HG02642 (cell line): ENCODE measurements at regions not wholly inside any gene's neighbourhood (a gene's known extent, or its start where the extent isn't known, plus 50 kb on each side); places are given as distances from the start of the nearest gene placed in this dataset.

Source experiments
- ATAC-seq: cut with Tn5 transposase; IDR thresholded peaks from one replicate; pipeline ENCODE4 v1.9.1; 2021; ENCODE audit warnings: mild to moderate bottlenecking; ENCODE audit not compliant: unreplicated experiment, poor library complexity

GRCh38 chr1:168991667-168992475 is 114.6 kb upstream of the ATP1B1 start:
- ATAC-seq = no peak

- ATAC-seq = no peak
Observed at GRCh38 chr1:169001353-169001752, 105.1 kb upstream of the ATP1B1 start.

GRCh38 chr1:169003864-169004516 is 102.5 kb upstream of the ATP1B1 start:
- no peak for ATAC-seq

- no peak for ATAC-seq
Observed at GRCh38 chr1:169005776-169006175, 100.7 kb upstream of the ATP1B1 start.

GRCh38 chr1:169009666-169010065 is 96.8 kb upstream of the ATP1B1 start:
- ATAC-seq = no peak

GRCh38 chr1:169012416-169012815 is 94.1 kb upstream of the ATP1B1 start:
- peak; percentile 70 for ATAC-seq

GRCh38 chr1:169013821-169014220 is 92.7 kb upstream of the ATP1B1 start:
- ATAC-seq = no peak

GRCh38 chr1:169015464-169015863 is 91.0 kb upstream of the ATP1B1 start:
- ATAC-seq = no peak

- ATAC-seq = no peak
Observed at GRCh38 chr1:169018751-169019150, 87.7 kb upstream of the ATP1B1 start.

GRCh38 chr1:169019419-169020058 is 87.0 kb upstream of the ATP1B1 start:
- ATAC-seq = no peak

- no peak for ATAC-seq
Observed at GRCh38 chr1:169020684-169021083, 85.8 kb upstream of the ATP1B1 start.

GRCh38 chr1:169022648-169023047 is 83.8 kb upstream of the ATP1B1 start:
- ATAC-seq = no peak

GRCh38 chr1:169024255-169024654 is 82.2 kb upstream of the ATP1B1 start:
- no peak for ATAC-seq

GRCh38 chr1:169024800-169025271 is 81.7 kb upstream of the ATP1B1 start:
- ATAC-seq = peak; percentile 81

GRCh38 chr1:169025412-169025811 is 81.1 kb upstream of the ATP1B1 start:
- ATAC-seq = peak; percentile 15

- no peak for ATAC-seq
Observed at GRCh38 chr1:169027607-169028320, 78.7 kb upstream of the ATP1B1 start.

GRCh38 chr1:169031566-169032224 is 74.8 kb upstream of the ATP1B1 start:
- no peak for ATAC-seq

- ATAC-seq = no peak
Observed at GRCh38 chr1:169041366-169041765, 65.1 kb upstream of the ATP1B1 start.

GRCh38 chr1:169042377-169042776 is 64.1 kb upstream of the ATP1B1 start:
- no peak for ATAC-seq

- ATAC-seq = no peak
Observed at GRCh38 chr1:169043823-169044222, 62.7 kb upstream of the ATP1B1 start.
